ENCODE measurements at regions not wholly inside any gene's neighbourhood (a gene's known extent, or its start where the extent isn't known, plus 50 kb on each side); places are given as distances from the start of the nearest gene placed in this dataset.
"Not testable (repeated sequence)": the region's sequence is repeated elsewhere in the genome, so short reads cannot be mapped to it uniquely, and the experiment has no call there.

DNA sequence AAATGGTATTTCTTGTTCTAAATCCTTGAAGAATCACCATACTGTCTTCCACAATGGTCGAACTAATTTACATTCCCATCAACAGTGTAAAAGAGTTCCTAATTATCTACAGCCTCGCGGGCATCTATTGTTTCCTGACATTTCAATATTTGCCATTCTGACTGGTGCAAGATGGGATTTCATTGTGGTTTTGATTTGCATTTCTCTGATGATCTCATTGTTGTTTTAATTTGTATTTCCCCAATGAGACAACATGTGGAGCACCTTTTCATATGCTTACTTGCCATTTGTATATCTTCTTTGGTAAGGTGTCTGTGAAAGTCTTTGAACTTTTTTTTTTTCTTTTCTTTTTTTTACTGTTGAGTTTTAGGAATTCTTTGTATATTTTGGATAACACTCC is 473.6 kb downstream of the KCTD16 start:
- Histone ChIP-seq H3K36me3 (ENCODE audit: control insufficient read depth, insufficient read depth, low read length) (no peaks in the 10 kb centered on the region), H3K9me3 (ENCODE audit: control insufficient read depth, insufficient read depth, low read length) (no peaks in the 10 kb centered on the region), H3K27me3 (ENCODE audit: control insufficient read depth, insufficient read depth, low read length) (peaks cover 4% of the 10 kb centered on the region), H3K4me1 (ENCODE audit: control insufficient read depth, insufficient read depth, low read length) (peaks cover 4% of the 10 kb centered on the region), H3K4me3 (ENCODE audit: low read depth, low read length) (no peak overlapping the region), H3K9ac (ENCODE audit: low read depth, low read length) (no peak overlapping the region)

DNA sequence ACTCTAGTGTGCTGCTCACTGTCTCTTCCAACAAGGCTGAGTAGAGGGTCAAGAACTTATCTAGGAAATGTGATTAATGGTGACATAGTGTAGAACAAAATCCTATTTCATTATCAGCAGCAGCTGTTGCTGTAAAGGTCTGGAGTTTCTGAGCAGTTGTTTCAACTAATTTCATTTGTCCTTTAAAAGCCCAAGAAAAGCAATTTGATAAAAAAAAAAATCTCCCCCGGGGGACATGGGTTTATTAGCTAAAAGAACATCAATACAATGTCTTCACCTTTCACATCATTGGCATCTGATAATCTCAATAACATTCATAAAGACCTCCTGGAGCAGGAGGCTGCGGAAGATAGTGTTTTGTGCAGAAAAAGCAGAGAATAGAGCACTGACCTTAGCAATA is 468.1 kb downstream of the KCTD16 start:
- Histone ChIP-seq H3K4me1 (ENCODE audit: control insufficient read depth, insufficient read depth, low read length) (no peaks in the 10 kb centered on the region), H3K36me3 (ENCODE audit: control insufficient read depth, insufficient read depth, low read length) (no peaks in the 10 kb centered on the region), H3K9ac (ENCODE audit: low read depth, low read length) (no peak overlapping the region), H3K27me3 (ENCODE audit: control insufficient read depth, insufficient read depth, low read length) (no peaks in the 10 kb centered on the region), H3K4me3 (ENCODE audit: low read depth, low read length) (no peak overlapping the region), H3K9me3 (ENCODE audit: control insufficient read depth, insufficient read depth, low read length) (no peaks in the 10 kb centered on the region)

DNA sequence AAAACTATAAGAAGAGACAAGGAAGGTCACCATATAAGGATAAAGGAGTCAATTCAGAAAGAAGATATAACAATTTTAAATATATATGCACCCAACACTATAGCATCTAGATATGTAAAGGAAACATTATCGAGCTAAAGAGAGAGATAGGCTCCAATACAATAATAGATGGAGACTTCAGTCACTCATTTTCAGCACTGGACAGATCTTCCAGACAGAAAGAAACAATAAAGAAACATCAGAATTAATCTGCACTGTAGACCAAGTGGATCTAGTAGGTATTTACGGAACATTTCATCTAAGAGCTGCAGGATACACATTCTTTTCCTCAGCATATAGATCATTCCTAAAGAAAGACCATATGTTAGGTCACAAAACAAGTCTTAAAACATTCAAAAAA is 463.5 kb downstream of the KCTD16 start:
- Histone ChIP-seq H3K36me3 (ENCODE audit: control insufficient read depth, insufficient read depth, low read length) (peaks cover 3% of the 10 kb centered on the region), H3K27me3 (ENCODE audit: control insufficient read depth, insufficient read depth, low read length) (no peaks in the 10 kb centered on the region), H3K4me1 (ENCODE audit: control insufficient read depth, insufficient read depth, low read length) (no peaks in the 10 kb centered on the region), H3K9me3 (ENCODE audit: control insufficient read depth, insufficient read depth, low read length) (peaks cover 17% of the 10 kb centered on the region), H3K9ac (ENCODE audit: low read depth, low read length) (no peak overlapping the region), H3K4me3 (ENCODE audit: low read depth, low read length) (no peak overlapping the region)

DNA sequence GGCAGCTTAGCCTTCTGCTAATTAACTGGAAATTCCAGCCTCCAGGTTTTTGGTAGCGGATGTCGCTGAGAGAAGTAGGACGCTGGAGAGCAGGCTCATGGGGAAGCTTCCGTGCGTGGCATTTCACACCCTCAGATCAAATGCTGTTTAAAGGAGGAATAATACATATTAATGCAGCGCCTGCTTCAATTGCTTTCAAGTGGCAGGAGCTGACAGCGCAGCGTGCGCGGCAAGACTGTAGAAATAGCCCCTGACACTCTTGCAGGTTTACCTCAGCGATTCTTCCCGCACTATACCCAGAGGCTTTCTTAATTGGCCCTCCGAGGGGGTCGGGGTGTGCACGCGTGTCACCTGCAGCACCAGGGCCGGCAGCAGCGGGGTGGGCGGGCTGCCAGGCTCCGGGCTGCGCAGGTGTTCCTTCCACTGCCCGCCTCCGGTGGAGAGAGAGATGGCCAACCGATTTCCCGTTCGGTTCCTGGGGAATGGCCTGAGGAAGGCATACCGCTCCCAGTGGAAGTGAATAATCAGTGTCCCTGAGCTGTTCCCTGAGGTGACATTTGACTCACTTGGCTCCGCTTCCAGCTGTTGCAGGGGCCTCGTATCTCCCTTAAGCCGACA is 427.9 kb downstream of the KCTD16 start:
- Histone ChIP-seq H3K36me3 (ENCODE audit: control insufficient read depth, insufficient read depth, low read length) (no peaks in the 10 kb centered on the region), H3K27me3 (ENCODE audit: control insufficient read depth, insufficient read depth, low read length) (peaks cover 12% of the 10 kb centered on the region), H3K9me3 (ENCODE audit: control insufficient read depth, insufficient read depth, low read length) (no peaks in the 10 kb centered on the region), H3K4me1 (ENCODE audit: control insufficient read depth, insufficient read depth, low read length) (peaks cover 4% of the 10 kb centered on the region), H3K9ac (ENCODE audit: low read depth, low read length) (no peak overlapping the region), H3K4me3 (ENCODE audit: low read depth, low read length) (peak overlapping the region; percentile 1)

DNA sequence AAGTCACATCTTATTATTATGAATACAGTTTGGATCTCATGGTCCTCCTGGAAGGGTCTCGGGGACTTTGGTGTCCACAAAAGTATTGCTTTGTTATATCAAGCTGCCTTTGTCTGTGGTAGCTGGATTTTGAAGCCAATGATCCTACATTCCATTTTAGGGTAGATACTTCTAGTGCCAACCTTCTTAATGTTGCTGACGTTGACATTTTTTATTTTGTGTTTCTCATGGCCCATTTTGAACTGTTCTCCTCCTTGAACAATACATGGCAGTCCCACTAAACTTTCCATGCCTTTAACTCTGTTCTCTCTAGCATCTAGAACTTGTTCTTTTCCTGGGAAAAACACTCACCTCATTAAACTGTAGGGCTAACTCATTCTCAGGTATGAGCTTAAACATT is 425.8 kb downstream of the KCTD16 start:
- peaks cover 12% of the 10 kb centered on the region for H3K27me3 ChIP-seq (ENCODE audit: control insufficient read depth, insufficient read depth, low read length)
- peaks cover 4% of the 10 kb centered on the region for H3K4me1 ChIP-seq (ENCODE audit: control insufficient read depth, insufficient read depth, low read length)
- no peaks in the 10 kb centered on the region for H3K36me3 ChIP-seq (ENCODE audit: control insufficient read depth, insufficient read depth, low read length)
- no peaks in the 10 kb centered on the region for H3K9me3 ChIP-seq (ENCODE audit: control insufficient read depth, insufficient read depth, low read length)
- no peak overlapping the region for H3K4me3 ChIP-seq (ENCODE audit: low read depth, low read length)
- no peak overlapping the region for H3K9ac ChIP-seq (ENCODE audit: low read depth, low read length)

DNA sequence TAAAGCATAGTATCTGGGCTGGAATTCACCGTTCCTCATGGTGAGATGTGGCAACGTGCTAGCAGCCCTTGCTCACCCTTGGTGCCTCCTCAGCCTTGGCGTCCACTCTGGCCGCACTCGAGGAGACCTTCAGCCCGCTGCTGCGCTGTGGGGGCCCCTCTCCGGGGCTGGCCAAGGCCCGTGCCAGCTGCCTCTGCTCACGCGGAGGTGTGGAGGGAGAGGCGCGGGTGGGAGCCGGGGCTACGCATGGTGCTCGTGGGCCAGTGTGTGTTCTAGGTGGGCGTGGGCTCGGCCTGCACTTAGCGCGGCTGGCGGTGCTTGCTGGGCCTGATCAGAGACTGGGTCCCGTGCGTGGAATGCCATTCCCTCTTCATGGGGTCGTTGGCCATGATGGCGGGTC is 424.2 kb downstream of the KCTD16 start:
- Histone ChIP-seq H3K4me3 (ENCODE audit: low read depth, low read length) (no peak overlapping the region), H3K27me3 (ENCODE audit: control insufficient read depth, insufficient read depth, low read length) (peaks cover 12% of the 10 kb centered on the region), H3K9ac (ENCODE audit: low read depth, low read length) (no peak overlapping the region), H3K4me1 (ENCODE audit: control insufficient read depth, insufficient read depth, low read length) (peaks cover 4% of the 10 kb centered on the region), H3K9me3 (ENCODE audit: control insufficient read depth, insufficient read depth, low read length) (no peaks in the 10 kb centered on the region), H3K36me3 (ENCODE audit: control insufficient read depth, insufficient read depth, low read length) (no peaks in the 10 kb centered on the region)

DNA sequence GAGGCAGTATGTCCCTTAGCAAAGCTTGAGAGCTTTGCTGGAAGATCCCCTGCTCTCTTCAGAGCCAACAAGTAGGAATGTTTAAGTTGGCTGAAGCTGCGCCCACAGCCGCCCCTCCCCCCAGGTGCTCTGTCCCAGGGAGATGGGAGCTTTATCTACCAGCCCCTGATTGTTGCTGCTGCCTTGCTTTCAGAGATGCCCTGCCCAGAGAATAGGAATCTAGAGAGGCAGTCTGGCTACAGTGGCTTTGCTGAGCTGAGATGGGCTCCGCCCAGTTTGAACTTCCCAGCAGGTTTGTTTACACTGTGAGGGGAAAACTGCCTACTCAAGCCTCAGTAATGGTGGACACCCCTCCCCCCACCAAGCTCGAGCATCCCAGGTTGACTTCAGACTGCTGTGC is 423.6 kb downstream of the KCTD16 start:
- H3K9ac ChIP-seq (ENCODE audit: low read depth, low read length); H3K9me3 ChIP-seq (ENCODE audit: control insufficient read depth, insufficient read depth, low read length); H3K4me3 ChIP-seq (ENCODE audit: low read depth, low read length); H3K36me3 ChIP-seq (ENCODE audit: control insufficient read depth, insufficient read depth, low read length); H3K4me1 ChIP-seq (ENCODE audit: control insufficient read depth, insufficient read depth, low read length): not testable (repeated sequence)
- peaks cover 12% of the 10 kb centered on the region for H3K27me3 ChIP-seq (ENCODE audit: control insufficient read depth, insufficient read depth, low read length)

DNA sequence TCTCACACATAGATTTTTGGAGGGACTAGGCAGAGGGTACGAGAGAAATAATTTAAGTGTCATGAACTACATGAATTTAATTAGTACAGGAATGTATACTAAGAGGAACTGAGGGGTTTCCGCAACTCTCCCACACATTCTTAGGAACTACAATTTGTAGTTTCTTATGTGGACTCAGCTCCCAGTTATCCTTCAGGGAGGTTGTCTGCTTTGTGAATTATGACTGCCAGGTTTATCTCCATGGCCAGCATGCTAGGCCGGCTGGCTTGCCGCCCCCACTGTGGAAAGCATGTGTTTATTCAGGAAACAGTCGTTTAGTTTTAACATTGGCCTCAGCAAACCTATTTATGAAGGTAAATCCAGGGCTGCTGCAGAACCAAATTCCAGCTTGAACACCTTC is 415.0 kb downstream of the KCTD16 start:
- H3K9me3 ChIP-seq (ENCODE audit: control insufficient read depth, insufficient read depth, low read length): no peaks in the 10 kb centered on the region
- no peak overlapping the region for H3K4me3 ChIP-seq (ENCODE audit: low read depth, low read length)
- no peaks in the 10 kb centered on the region for H3K27me3 ChIP-seq (ENCODE audit: control insufficient read depth, insufficient read depth, low read length)

DNA sequence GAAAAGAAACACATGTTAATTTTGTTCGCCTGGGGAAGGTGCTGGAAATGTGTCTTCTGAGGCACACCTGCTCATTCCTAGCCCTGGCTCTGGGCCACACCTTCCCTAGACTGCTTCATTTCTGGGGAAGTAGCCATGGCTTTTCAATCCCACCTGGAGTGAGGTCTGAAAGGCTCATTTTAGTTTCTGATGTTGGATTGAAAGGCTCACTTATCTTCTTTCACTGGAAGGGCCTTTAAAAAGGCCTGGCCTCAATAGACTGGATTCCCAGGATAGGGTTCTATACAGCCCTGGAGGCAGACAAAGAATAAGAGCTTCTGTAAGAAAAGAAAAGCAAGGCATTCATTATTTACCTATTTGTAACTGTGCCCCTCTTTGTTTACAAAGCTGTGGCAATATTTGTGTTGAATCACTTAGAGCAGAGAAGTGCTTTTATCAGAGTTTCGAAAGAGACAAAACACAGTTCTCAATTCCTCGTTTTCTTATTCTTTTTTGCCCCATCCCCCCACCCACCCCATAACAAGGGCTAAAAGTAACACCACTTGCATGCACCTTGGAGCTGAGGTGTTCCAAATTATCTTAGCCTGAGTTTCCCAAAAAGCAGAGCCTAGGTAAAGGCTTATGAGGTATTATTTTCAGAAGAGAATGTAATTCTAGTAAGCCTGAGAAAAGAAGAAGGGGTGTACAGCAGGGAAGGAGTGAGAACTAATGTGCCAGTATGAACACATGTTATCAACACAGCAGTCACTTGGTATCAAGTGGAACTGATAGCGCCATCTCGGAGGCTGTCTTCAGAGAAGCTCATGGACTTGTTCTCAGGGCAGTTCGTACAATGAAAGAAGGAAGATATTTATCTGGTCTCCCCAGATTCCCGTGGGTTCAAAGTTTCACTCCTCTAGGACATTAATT is 413.1 kb downstream of the KCTD16 start:
- H3K9ac ChIP-seq (ENCODE audit: low read depth, low read length): no peak overlapping the region

More for the DNA sequence above, 415.0 kb downstream of the KCTD16 start:
- Histone ChIP-seq H3K9ac (ENCODE audit: low read depth, low read length) (no peak overlapping the region), H3K4me1 (ENCODE audit: control insufficient read depth, insufficient read depth, low read length) (peaks cover 11% of the 10 kb centered on the region), H3K36me3 (ENCODE audit: control insufficient read depth, insufficient read depth, low read length) (no peaks in the 10 kb centered on the region)

DNA sequence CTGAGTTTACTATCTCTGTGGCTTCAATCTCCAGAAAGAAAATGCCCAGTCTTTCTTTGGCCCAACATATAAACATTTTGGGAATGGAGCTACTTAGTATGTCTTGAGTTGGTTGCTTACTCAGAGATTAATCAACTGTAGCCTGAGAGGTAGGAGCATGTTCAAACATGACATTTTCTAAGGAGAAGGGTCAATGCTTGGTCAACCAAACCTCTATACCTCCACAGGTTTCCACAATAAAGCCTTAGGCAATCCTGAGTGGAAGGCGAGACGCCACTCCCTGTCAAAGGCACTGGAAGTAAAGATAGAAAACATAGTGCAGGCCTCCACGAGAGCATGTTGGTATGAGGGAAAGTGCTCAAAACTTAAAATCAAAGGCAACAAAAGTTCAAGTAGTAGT is 411.4 kb downstream of the KCTD16 start:
- Histone ChIP-seq H3K4me3 (ENCODE audit: low read depth, low read length) (no peak overlapping the region), H3K27me3 (ENCODE audit: control insufficient read depth, insufficient read depth, low read length) (no peaks in the 10 kb centered on the region), H3K36me3 (ENCODE audit: control insufficient read depth, insufficient read depth, low read length) (no peaks in the 10 kb centered on the region), H3K4me1 (ENCODE audit: control insufficient read depth, insufficient read depth, low read length) (peaks cover 11% of the 10 kb centered on the region), H3K9ac (ENCODE audit: low read depth, low read length) (no peak overlapping the region), H3K9me3 (ENCODE audit: control insufficient read depth, insufficient read depth, low read length) (no peaks in the 10 kb centered on the region)

More for the DNA sequence above, 413.1 kb downstream of the KCTD16 start:
- no peak overlapping the region for H3K4me3 ChIP-seq (ENCODE audit: low read depth, low read length)
- H3K36me3 ChIP-seq (ENCODE audit: control insufficient read depth, insufficient read depth, low read length): no peaks in the 10 kb centered on the region
- no peaks in the 10 kb centered on the region for H3K9me3 ChIP-seq (ENCODE audit: control insufficient read depth, insufficient read depth, low read length)
- peaks cover 11% of the 10 kb centered on the region for H3K4me1 ChIP-seq (ENCODE audit: control insufficient read depth, insufficient read depth, low read length)
- no peaks in the 10 kb centered on the region for H3K27me3 ChIP-seq (ENCODE audit: control insufficient read depth, insufficient read depth, low read length)

DNA sequence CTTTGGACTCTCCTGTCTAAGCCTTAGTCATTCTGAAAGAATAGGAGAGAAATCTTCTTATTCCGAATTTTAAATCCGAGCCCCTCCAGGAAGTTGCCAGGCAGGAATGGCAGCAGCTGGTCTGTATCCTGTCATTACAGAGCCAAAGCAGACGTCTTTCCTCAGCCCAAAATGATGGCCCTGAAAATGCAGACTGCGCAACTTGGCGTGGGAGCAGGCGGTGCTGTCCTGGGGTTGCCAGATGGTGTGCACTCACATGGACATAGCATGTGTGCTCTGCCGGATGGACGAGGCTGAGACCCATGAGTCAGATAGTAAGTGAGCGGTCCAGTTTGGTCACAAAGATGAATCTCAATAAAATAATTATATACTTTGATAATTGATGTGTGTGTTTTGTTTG is 410.4 kb downstream of the KCTD16 start:
- Histone ChIP-seq H3K9me3 (ENCODE audit: control insufficient read depth, insufficient read depth, low read length) (no peaks in the 10 kb centered on the region), H3K9ac (ENCODE audit: low read depth, low read length) (no peak overlapping the region), H3K4me1 (ENCODE audit: control insufficient read depth, insufficient read depth, low read length) (peaks cover 11% of the 10 kb centered on the region), H3K27me3 (ENCODE audit: control insufficient read depth, insufficient read depth, low read length) (no peaks in the 10 kb centered on the region), H3K4me3 (ENCODE audit: low read depth, low read length) (no peak overlapping the region), H3K36me3 (ENCODE audit: control insufficient read depth, insufficient read depth, low read length) (no peaks in the 10 kb centered on the region)

DNA sequence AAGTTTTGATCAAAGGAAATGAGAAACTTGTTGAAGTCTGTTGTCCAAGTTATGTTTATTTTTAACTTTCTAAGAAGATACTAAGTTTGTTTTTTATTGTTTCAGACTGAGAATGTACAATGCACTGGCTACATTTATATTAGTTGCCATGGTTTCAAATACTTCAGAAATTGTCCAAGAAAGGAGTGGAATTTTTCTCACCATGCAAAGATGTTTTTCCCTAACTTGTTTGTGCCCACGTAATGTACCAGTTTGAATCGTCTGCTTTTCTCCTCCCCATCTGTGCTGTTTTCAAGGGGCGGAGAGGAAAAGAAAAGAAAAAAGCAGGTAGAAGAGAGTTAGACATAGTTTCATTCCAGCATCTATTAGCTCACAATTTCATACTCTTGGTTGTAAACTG is 407.0 kb downstream of the KCTD16 start:
- Histone ChIP-seq H3K27me3 (ENCODE audit: control insufficient read depth, insufficient read depth, low read length) (no peaks in the 10 kb centered on the region), H3K4me3 (ENCODE audit: low read depth, low read length) (no peak overlapping the region), H3K9ac (ENCODE audit: low read depth, low read length) (no peak overlapping the region), H3K9me3 (ENCODE audit: control insufficient read depth, insufficient read depth, low read length) (no peaks in the 10 kb centered on the region), H3K36me3 (ENCODE audit: control insufficient read depth, insufficient read depth, low read length) (no peaks in the 10 kb centered on the region), H3K4me1 (ENCODE audit: control insufficient read depth, insufficient read depth, low read length) (no peaks in the 10 kb centered on the region)
